ENCODE measurements at regions not wholly inside any gene's neighbourhood (a gene's known extent, or its start where the extent isn't known, plus 50 kb on each side); places are given as distances from the start of the nearest gene placed in this dataset.

DNA sequence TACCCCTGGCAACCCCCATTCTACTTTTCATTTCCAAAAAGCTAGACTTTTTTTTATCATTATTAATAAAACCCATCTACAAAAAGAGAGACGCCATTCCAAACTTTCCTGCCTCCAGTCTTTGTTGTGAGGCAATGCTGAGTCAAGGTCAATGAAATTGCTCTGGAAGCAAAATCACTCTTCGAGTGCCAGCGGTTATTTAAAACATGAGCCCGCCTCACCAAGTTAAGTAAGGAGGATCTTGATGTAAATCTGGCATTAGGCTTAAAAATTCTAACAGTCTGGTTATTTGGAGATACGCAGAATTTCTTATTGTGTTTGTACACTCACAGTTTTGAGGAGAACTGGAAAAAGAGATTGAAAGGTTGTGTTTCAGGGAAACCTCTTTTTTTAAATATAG, 1196.3 kb downstream of the TYW1 start:
- no peaks in the 10 kb centered on the region for H3K23me2 ChIP-seq (ENCODE audit: low read depth, low read length)
- no peak overlapping the region; a peak in 1 of 8 replicates for H3K4me3 ChIP-seq (ENCODE audit: extremely low read depth in 1 of 4, insufficient read depth in 2 of 4, low read depth in 3 of 4, low read length in 4 of 4)
- 87% methylated on average over 5 of the region's 5 CpGs; no CpG with 5 or more reads in 1 of the 2 experiments for WGBS, 2 experiments (ENCODE audit: extremely low coverage in 1 of 2, insufficient coverage in 1 of 2, insufficient read length in 1 of 2, insufficient replicate concordance in 2 of 2, low coverage in 1 of 2, low lambda C conversion rate in 2 of 2, missing lambda C conversion rate in 1 of 2)
- TF ChIP-seq SIX5 (IDR thresholded peaks at IDR 0.05; ENCODE audit: low read depth, low read length): no peak
- TF ChIP-seq TAF1 (IDR thresholded peaks at IDR 0.05; ENCODE audit: low read depth, low read length): no peak
- TF ChIP-seq NRF1 (IDR thresholded peaks at IDR 0.05; ENCODE audit: low read depth, low read length): no peak
- TF ChIP-seq MAFK (IDR thresholded peaks at IDR 0.05; ENCODE audit: low read depth, low read length): no peak
- TF ChIP-seq RAD21 (IDR thresholded peaks at IDR 0.05 in 1 of 2, conservative IDR thresholded peaks at IDR 0.05 in 1 of 2; ENCODE audit: low read depth in 2 of 2, low read length in 2 of 2): no peak
- TF ChIP-seq SUZ12 (IDR thresholded peaks at IDR 0.05; ENCODE audit: low read length): no peak
- TF ChIP-seq HDAC6 (IDR thresholded peaks at IDR 0.05; ENCODE audit: low read depth, low read length): no peak
- TF ChIP-seq BCL11A (IDR thresholded peaks at IDR 0.05; ENCODE audit: low read depth in 2 of 2, low read length in 2 of 2): no peak
- TF ChIP-seq BACH1 (IDR thresholded peaks at IDR 0.05; ENCODE audit: low read length): no peak
- TF ChIP-seq SRF (IDR thresholded peaks at IDR 0.05; ENCODE audit: low read depth, low read length): no peak
- TF ChIP-seq YY1 (IDR thresholded peaks at IDR 0.05; ENCODE audit: low read depth, low read length): no peak
- TF ChIP-seq EP300 (IDR thresholded peaks at IDR 0.05; ENCODE audit: borderline replicate concordance in 1 of 2, low read depth in 2 of 2, low read length in 2 of 2): no peak
- no peak for TF ChIP-seq TEAD4 (IDR thresholded peaks at IDR 0.05; ENCODE audit: low read depth, low read length)
- TF ChIP-seq MAX (IDR thresholded peaks at IDR 0.05): no peak
- H2AK5ac ChIP-seq (ENCODE audit: low read depth, low read length): no peak overlapping the region
- H3K18ac ChIP-seq (ENCODE audit: extremely low read depth, low read length): no peak overlapping the region; the same call in 1 of the 2 replicates
- peak overlapping the region; percentile 72 for H2BK120ac ChIP-seq (replicated peaks; ENCODE audit: low read depth, low read length)
- H4K20me1 ChIP-seq (replicated peaks in 1 of 2; ENCODE audit: control insufficient read depth in 1 of 2, insufficient read depth in 2 of 2, low read length in 2 of 2): no peaks in the 10 kb centered on the region
- no peaks in the 10 kb centered on the region for H3K79me2 ChIP-seq (ENCODE audit: control insufficient read depth in 1 of 2, insufficient read depth in 2 of 2, low read length in 2 of 2)
- H2BK15ac ChIP-seq (ENCODE audit: low read length): no peak overlapping the region
- H3K9me3 ChIP-seq (ENCODE audit: insufficient read depth in 2 of 2, low read depth in 1 of 2, low read length in 1 of 2): no peaks in the 10 kb centered on the region
- no peak overlapping the region for H3K14ac ChIP-seq (ENCODE audit: insufficient read length)
- no peak overlapping the region for H4K8ac ChIP-seq (ENCODE audit: extremely low read depth, insufficient read depth, low read length)
- no peak overlapping the region for H3K23ac ChIP-seq (ENCODE audit: insufficient read length)
- no peak overlapping the region for H3K4me2 ChIP-seq (ENCODE audit: insufficient read depth in 1 of 2, low read depth in 2 of 2, low read length in 2 of 2)
- H2BK5ac ChIP-seq (ENCODE audit: low read depth, low read length): no peak overlapping the region
- no peak overlapping the region for H4K5ac ChIP-seq (ENCODE audit: insufficient read length, low read depth, low read length)
- no peak overlapping the region for H3K56ac ChIP-seq (replicated peaks; ENCODE audit: insufficient read length, low read depth, low read length)
- no peak overlapping the region for H2AFZ ChIP-seq (ENCODE audit: low read length)
- H3K4ac ChIP-seq (replicated peaks; ENCODE audit: insufficient read length, low read depth, low read length): no peak overlapping the region
- H3K4me1 ChIP-seq (replicated peaks in 1 of 4; ENCODE audit: control insufficient read depth in 3 of 4, insufficient read depth in 4 of 4, low read length in 3 of 4): no peaks in the 10 kb centered on the region
- no peak overlapping the region for H2BK12ac ChIP-seq (ENCODE audit: low read depth, low read length)
- no peak overlapping the region for H3K27ac ChIP-seq (ENCODE audit: low read depth, low read length)
- H3K79me1 ChIP-seq (ENCODE audit: low read depth, low read length): no peaks in the 10 kb centered on the region
- H3K9ac ChIP-seq (replicated peaks in 1 of 4; ENCODE audit: extremely low read depth in 1 of 4, low read depth in 3 of 4, low read length in 3 of 4): no peak overlapping the region
- H4K91ac ChIP-seq (replicated peaks; ENCODE audit: insufficient read length, low read length): no peak overlapping the region
- DNase-seq (ENCODE audit: low read depth in 1 of 2, low spot score in 2 of 2): no peak
- H3K36me3 ChIP-seq (ENCODE audit: control insufficient read depth in 2 of 4, insufficient read depth in 4 of 4, low read length in 3 of 4): no peaks in the 10 kb centered on the region
- H2BK20ac ChIP-seq (ENCODE audit: low read length): no peak overlapping the region
- H3K27me3 ChIP-seq (replicated peaks in 1 of 4; ENCODE audit: control insufficient read depth in 3 of 4, extremely low read depth in 1 of 4, insufficient read depth in 3 of 4, low read length in 3 of 4): no peaks in the 10 kb centered on the region
- no peak for FAIRE-seq
- ChIA-PET POLR2A (ENCODE audit: partially characterized antibody) (interaction anchor here (0.6 kb wide), 1 partner anchor 457 kb away, joined by 3 read pairs; no protein-coding TSS in a partner anchor), CTCF (ENCODE audit: partially characterized antibody) (interaction anchor here (1.0 kb wide), 1 partner anchor 9 kb away, joined by 4 read pairs; no protein-coding TSS in a partner anchor)

All from H1 (cell line).